ENCODE measurements at regions not wholly inside any gene's neighbourhood (a gene's known extent, or its start where the extent isn't known, plus 50 kb on each side); places are given as distances from the start of the nearest gene placed in this dataset.

GRCh38 chr10:28425422-28425821 is 107.5 kb upstream of the WAC start:
- TF ChIP-seq CTCF (IDR thresholded peaks at IDR 0.05) (no peak), POLR2A (IDR thresholded peaks at IDR 0.05) (no peak)

Measured in body of pancreas (tissue), 4 donors.